Adrenal gland (tissue), 9 donors: ENCODE measurements at regions not wholly inside any gene's neighbourhood (a gene's known extent, or its start where the extent isn't known, plus 50 kb on each side); places are given as distances from the start of the nearest gene placed in this dataset.

ENCODE experiments used
- DNase-seq, 7 donors: peaks; one replicate each; pipeline ENCODE4 v3.0.0-alpha.2; 2019 to 2020
- H3K27ac ChIP-seq, 5 donors: fragments of 200-600 bp; sonication (generic) in 4 of 5; 1 replicate in 3 of 5; 2 replicates in 2 of 5; pipeline versions ENCODE4 v1.5.1 to v1.8.0; 2016 to 2020; ENCODE audit warnings: mild to moderate bottlenecking in 1 of 5
- H3K27me3 ChIP-seq: fragments of 200-600 bp; 2 replicates; pipeline ENCODE4 v1.8.0; 2021
- H3K36me3 ChIP-seq, 2 donors: fragments of 200-600 bp; replicated peaks in 1 of 2; 1 replicate in 1 of 2; 2 replicates in 1 of 2; pipeline versions ENCODE4 v1.5.1 to v1.8.0; 2018 to 2022
- H3K4me1 ChIP-seq, 2 donors: fragments of 200-600 bp; replicated peaks in 1 of 2; 1 replicate in 1 of 2; 2 replicates in 1 of 2; pipeline versions ENCODE4 v1.5.1 to v1.8.0; 2018 to 2021
- H3K4me3 ChIP-seq, 4 donors: fragments of 200-600 bp; sonication (generic) in 3 of 4; one replicate each; pipeline ENCODE4 v1.5.1; 2016 to 2018
- H3K9me3 ChIP-seq, 3 donors: fragments of 200-600 bp; sonication (generic) in 1 of 3; replicated peaks in 1 of 3; 1 replicate in 2 of 3; 2 replicates in 1 of 3; pipeline versions ENCODE4 v1.5.1 to v1.8.0; 2016 to 2021
- CTCF ChIP-seq, 6 experiments: fragments of 450-650 bp in 4 of 6; fragments of 200-600 bp in 2 of 6; sonication (generic) in 1 of 6; IDR thresholded peaks; 1 replicate in 5 of 6; 2 replicates in 1 of 6; pipeline versions ENCODE4 v1.5.1 to v1.8.0; 2016 to 2021; ENCODE audit warnings: antibody characterized with exemption in 6 of 6, mild to moderate bottlenecking in 2 of 6, moderate library complexity in 1 of 6
- POLR2A ChIP-seq, 2 donors: fragments of 450-650 bp; IDR thresholded peaks; one replicate each; pipeline ENCODE4 v1.6.1; 2017; ENCODE audit warnings: antibody characterized with exemption in 2 of 2, mild to moderate bottlenecking in 2 of 2, moderate library complexity in 1 of 2
- WGBS, 4 donors: extraction: QIAGEN DNeasy Blood & Tissue Kit in 2 of 4; methylation state at CpG; one replicate each; pipeline versions ENCODE4 v1.1.5 to v1.1.7; 2013 to 2017; 5-methylcytosine and 5-hydroxymethylcytosine counted together
- intact Hi-C, 2 donors: fragments of 100-400 bp; cut with DNase I; formaldehyde crosslinking; loops; one replicate each; pipeline versions ENCODE4 v1.14.1 to v1.15.0; 2022 to 2023
- donor health status: healthy with polysubstance abuse.
- donor health status: Bipolar disorder and iron deficiency.
- donor health status: DM: yes; HTN: yes; CAD: no.
- donor health status: DM: no; HTN: no; CAD: no.
- donor health status: DM: no; HTN: no; CAD: no.

- TF ChIP-seq POLR2A (IDR thresholded peaks at IDR 0.05), result no peak
- no peak for TF ChIP-seq CTCF (IDR thresholded peaks at IDR 0.05)
- Histone ChIP-seq H3K36me3 (no peaks in the 10 kb centered on the region), H3K9me3 (no peaks in the 10 kb centered on the region), H3K4me1 (no peaks in the 10 kb centered on the region), H3K4me3 (no peak overlapping the region), H3K27me3 (no peaks in the 10 kb centered on the region), H3K27ac (no peak overlapping the region)
- intact Hi-C loops, result no loop called here
- WGBS, 4 donors, result 63 to 78% (median 73%) methylated on average over 2 of the region's 2 CpGs
- DNase-seq, result no peak
Measured at GRCh38 chr13:108376308-108376707, 106.8 kb downstream of the TNFSF13B start.

- no peak overlapping the region for H3K4me3 ChIP-seq
- no peaks in the 10 kb centered on the region for H3K27me3 ChIP-seq
- no peaks in the 10 kb centered on the region for H3K4me1 ChIP-seq
- DNase-seq, result no peak
- no peak for TF ChIP-seq CTCF (IDR thresholded peaks at IDR 0.05)
- TF ChIP-seq POLR2A (IDR thresholded peaks at IDR 0.05), result no peak
- intact Hi-C loops, result no loop called here
- no peaks in the 10 kb centered on the region for H3K36me3 ChIP-seq
- H3K27ac ChIP-seq, result no peak overlapping the region
- 76 to 85% (median 83%) methylated on average over 6 of the region's 6 CpGs for WGBS, 4 donors
- H3K9me3 ChIP-seq, result no peaks in the 10 kb centered on the region
Measured at GRCh38 chr13:108377646-108378206, 108.2 kb downstream of the TNFSF13B start.

- Histone ChIP-seq H3K36me3 (no peaks in the 10 kb centered on the region), H3K27me3 (no peaks in the 10 kb centered on the region), H3K4me3 (no peak overlapping the region), H3K27ac (no peak overlapping the region), H3K4me1 (no peaks in the 10 kb centered on the region), H3K9me3 (no peaks in the 10 kb centered on the region)
- no peak for TF ChIP-seq CTCF (IDR thresholded peaks at IDR 0.05)
- TF ChIP-seq POLR2A (IDR thresholded peaks at IDR 0.05), result no peak
- no peak for DNase-seq
- intact Hi-C loops, result no loop called here
- 58 to 96% (median 80%) methylated on average over 3 of the region's 3 CpGs for WGBS, 4 donors
Measured at GRCh38 chr13:108383667-108384066, 114.1 kb downstream of the TNFSF13B start.

- WGBS, 4 donors, result 71 to 89% (median 80%) methylated on average over 3 of the region's 3 CpGs
- DNase-seq, result no peak
- H3K27ac ChIP-seq, result no peak overlapping the region
- H3K36me3 ChIP-seq, result no peaks in the 10 kb centered on the region
- TF ChIP-seq POLR2A (IDR thresholded peaks at IDR 0.05) (no peak), CTCF (IDR thresholded peaks at IDR 0.05) (no peak)
- H3K9me3 ChIP-seq, result no peaks in the 10 kb centered on the region
- H3K4me1 ChIP-seq, result no peaks in the 10 kb centered on the region
- H3K27me3 ChIP-seq, result no peaks in the 10 kb centered on the region
- no peak overlapping the region for H3K4me3 ChIP-seq
- intact Hi-C loops, result no loop called here
Measured at GRCh38 chr13:108387156-108387555, 117.6 kb downstream of the TNFSF13B start.
